AG10803 (cell line): ENCODE measurements at regions not wholly inside any gene's neighbourhood (a gene's known extent, or its start where the extent isn't known, plus 50 kb on each side); places are given as distances from the start of the nearest gene placed in this dataset.

Experiments
- DNase-seq: peaks from one replicate; pipeline ENCODE4 v3.0.0; 2010; ENCODE audit warnings: low read depth
- H3K4me3 ChIP-seq: 2 replicates; pipeline ENCODE4 v1.5.1; 2011; ENCODE audit warnings: mild to moderate bottlenecking, low read length, control low read depth
- TF ChIP-seq, protein P1 (sequence below): conservative IDR thresholded peaks from 2 replicates; pipeline ENCODE4 v1.5.1; 2011; ENCODE audit warnings: mild to moderate bottlenecking, low read length, control low read depth, inconsistent platforms

DNA sequence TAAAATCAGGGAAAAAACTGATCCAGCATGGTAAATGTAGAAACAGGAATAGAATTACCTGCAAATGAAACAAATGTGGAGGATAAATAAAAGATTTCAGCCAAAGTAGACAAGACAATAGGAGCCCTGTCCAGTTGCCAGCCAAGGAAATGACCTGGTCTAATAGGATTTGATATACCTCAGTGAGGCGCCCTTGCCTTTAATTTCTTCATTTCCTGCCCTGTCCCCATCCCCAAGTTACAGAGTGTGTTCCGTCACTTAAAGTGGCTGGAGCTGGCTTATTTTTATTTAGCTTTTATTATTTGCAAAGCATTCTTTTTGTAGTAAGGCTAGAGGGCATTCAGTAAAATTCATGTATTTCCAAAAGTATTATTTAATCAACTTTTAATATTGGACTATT, 1022.0 kb downstream of the EFNB2 start:
- no peak overlapping the region for H3K4me3 ChIP-seq
- no peak for DNase-seq
- TF ChIP-seq, protein P1, sequence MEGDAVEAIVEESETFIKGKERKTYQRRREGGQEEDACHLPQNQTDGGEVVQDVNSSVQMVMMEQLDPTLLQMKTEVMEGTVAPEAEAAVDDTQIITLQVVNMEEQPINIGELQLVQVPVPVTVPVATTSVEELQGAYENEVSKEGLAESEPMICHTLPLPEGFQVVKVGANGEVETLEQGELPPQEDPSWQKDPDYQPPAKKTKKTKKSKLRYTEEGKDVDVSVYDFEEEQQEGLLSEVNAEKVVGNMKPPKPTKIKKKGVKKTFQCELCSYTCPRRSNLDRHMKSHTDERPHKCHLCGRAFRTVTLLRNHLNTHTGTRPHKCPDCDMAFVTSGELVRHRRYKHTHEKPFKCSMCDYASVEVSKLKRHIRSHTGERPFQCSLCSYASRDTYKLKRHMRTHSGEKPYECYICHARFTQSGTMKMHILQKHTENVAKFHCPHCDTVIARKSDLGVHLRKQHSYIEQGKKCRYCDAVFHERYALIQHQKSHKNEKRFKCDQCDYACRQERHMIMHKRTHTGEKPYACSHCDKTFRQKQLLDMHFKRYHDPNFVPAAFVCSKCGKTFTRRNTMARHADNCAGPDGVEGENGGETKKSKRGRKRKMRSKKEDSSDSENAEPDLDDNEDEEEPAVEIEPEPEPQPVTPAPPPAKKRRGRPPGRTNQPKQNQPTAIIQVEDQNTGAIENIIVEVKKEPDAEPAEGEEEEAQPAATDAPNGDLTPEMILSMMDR, result no peak

DNA sequence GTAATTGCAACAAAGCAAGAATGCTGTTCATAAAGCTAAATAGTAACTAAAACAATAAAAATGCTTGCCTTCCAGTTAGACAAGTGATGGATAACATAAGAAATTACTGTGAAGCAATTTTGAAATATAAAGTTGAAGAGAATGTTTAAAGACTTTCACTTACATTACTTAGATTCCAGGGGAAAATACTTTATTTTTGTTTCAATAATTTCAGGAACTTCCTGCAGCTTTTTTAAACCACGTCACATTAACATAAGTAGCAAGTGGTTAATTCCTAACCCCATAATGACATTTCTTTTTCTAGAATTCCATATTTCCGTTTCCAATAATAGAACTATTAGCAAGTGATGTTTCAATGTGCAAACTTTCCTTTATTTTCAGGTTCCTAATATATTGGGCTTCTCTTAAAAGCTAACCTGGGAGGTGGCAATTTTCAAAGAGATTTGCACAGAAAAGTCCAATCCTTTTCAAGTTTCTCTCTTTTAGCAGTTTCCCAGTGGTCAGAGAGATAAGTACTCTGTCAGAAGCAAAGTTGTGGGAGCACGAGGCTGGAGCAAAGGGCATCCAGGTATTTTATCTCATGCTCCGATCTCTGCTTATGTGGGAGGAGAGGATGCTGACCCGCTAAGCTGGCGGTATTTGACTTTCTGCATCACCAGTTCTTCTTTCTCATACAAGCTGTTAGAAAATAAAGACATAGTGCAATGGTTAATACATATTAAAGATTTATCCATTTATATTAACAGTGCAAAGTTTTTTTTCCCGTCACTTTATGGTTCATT, 1025.3 kb downstream of the EFNB2 start:
- no peak for DNase-seq
- no peak overlapping the region for H3K4me3 ChIP-seq
- TF ChIP-seq, protein P1, result no peak

DNA sequence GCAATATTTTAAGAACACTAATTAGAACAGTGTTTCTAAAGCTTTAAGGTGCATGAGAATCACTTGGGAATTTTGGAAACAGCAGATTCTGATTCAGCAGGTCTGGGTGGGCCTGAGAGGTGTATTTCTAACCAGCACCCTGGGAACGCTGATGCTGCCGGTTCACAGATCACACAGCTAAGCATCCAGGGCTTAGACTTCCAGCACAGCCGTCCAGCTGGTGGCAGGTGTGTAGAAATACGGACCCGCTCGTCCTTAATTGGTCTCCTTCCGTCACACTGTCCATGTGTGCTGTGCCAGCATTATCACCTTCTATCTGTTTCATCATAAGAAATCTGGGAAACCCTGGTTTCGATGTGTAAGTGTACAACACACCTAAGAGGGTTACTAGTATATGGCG, 1029.0 kb downstream of the EFNB2 start:
- no peak for DNase-seq
- H3K4me3 ChIP-seq, result no peak overlapping the region
- TF ChIP-seq, protein P1, result no peak

DNA sequence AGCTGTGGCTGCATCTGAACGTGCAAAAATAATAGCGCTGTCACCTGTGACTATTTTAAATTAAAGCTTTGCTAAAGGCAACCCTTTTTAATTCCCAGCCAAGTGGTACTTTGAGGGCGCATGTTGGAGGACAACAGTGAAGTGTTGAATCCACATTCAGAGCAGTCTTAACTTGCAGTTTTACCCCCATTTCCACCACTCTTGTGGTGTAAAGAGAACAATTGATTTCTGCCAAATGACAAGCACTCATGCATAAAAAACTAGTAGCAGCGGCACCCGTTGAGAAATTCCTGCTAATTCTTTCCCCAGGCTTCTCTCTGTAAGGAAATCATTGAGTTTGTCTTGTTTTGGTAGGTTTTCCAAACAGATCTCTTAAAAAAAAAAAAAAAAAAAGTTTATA, 1033.3 kb downstream of the EFNB2 start:
- H3K4me3 ChIP-seq, result no peak overlapping the region
- no peak for DNase-seq
- TF ChIP-seq, protein P1, result no peak

GRCh38 chr13:105497597-105497996, 1037.9 kb downstream of the EFNB2 start:
- DNase-seq, result no peak
- no peak overlapping the region for H3K4me3 ChIP-seq
- TF ChIP-seq, protein P1, result no peak

DNA sequence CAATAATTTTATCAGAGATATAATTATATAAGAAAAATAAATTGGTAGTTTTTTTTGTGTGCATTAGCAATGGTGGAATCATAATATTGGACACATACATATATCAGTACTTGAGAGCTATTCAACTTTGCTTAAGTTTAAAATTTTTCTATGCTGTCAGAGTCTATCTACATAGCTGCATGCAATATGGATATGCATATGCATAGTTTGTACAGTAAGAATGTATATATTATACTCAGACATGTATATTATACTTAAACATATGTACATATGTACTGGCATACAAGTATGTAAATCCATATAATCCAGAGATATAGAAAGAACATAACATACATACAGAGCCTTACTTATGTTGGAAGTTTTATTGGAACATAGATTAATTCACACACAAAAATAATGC, 1043.2 kb downstream of the EFNB2 start:
- DNase-seq, result no peak
- TF ChIP-seq, protein P1, result no peak
- H3K4me3 ChIP-seq, result no peak overlapping the region

GRCh38 chr13:105491345-105491744, 1044.1 kb downstream of the EFNB2 start:
- H3K4me3 ChIP-seq, result no peak overlapping the region
- DNase-seq, result no peak
- TF ChIP-seq, protein P1, result no peak
